ENCODE measurements at regions not wholly inside any gene's neighbourhood (a gene's known extent, or its start where the extent isn't known, plus 50 kb on each side); places are given as distances from the start of the nearest gene placed in this dataset.

GRCh38 chr5:96279801-96280542 lies 153.1 kb downstream of the PCSK1 start:
- DNase-seq (ENCODE audit: low read depth in 1 of 2, low spot score in 1 of 2) = no peak
- TF ChIP-seq POLR2AphosphoS5 (IDR thresholded peaks at IDR 0.05; ENCODE audit: low read depth) = no peak
- no peak for TF ChIP-seq GABPA (IDR thresholded peaks at IDR 0.05; ENCODE audit: low read depth)
- TF ChIP-seq, protein P1, sequence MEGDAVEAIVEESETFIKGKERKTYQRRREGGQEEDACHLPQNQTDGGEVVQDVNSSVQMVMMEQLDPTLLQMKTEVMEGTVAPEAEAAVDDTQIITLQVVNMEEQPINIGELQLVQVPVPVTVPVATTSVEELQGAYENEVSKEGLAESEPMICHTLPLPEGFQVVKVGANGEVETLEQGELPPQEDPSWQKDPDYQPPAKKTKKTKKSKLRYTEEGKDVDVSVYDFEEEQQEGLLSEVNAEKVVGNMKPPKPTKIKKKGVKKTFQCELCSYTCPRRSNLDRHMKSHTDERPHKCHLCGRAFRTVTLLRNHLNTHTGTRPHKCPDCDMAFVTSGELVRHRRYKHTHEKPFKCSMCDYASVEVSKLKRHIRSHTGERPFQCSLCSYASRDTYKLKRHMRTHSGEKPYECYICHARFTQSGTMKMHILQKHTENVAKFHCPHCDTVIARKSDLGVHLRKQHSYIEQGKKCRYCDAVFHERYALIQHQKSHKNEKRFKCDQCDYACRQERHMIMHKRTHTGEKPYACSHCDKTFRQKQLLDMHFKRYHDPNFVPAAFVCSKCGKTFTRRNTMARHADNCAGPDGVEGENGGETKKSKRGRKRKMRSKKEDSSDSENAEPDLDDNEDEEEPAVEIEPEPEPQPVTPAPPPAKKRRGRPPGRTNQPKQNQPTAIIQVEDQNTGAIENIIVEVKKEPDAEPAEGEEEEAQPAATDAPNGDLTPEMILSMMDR (IDR thresholded peaks at IDR 0.05; ENCODE audit: insufficient read depth, low read length) = no peak
- no peak for TF ChIP-seq SPI1 (IDR thresholded peaks at IDR 0.05; ENCODE audit: borderline replicate concordance, low read depth)
- no peak for TF ChIP-seq REST (IDR thresholded peaks at IDR 0.05; ENCODE audit: insufficient replicate concordance, low read depth)
- H3K4me3 ChIP-seq (replicated peaks; ENCODE audit: insufficient read depth, low read length) = no peak overlapping the region
- H3K27ac ChIP-seq (replicated peaks) = no peak overlapping the region
- no peaks in the 10 kb centered on the region for H3K27me3 ChIP-seq (ENCODE audit: insufficient read depth, poor library complexity, severe bottlenecking)

DNA sequence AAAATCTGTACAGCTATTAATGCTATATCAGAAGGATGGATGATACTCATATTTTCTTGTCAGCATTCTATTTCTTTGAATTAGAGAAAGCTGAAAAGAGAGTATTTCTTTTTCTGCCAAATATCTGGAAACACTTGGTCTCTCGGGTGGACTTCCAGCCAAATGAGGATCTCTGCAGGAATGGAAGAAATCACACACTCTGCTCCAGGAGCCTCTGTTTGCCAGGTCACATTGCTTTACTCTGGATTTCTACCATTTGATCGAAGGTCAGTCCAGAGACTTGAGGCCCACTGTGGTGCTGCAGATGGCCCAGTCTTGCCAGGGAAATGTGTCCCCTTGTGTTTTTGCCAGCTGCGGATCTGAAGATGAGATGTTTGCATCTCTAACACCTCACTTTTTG lies 154.1 kb downstream of the PCSK1 start:
- Histone ChIP-seq H3K27me3 (ENCODE audit: insufficient read depth, poor library complexity, severe bottlenecking) (no peaks in the 10 kb centered on the region), H3K4me3 (replicated peaks; ENCODE audit: insufficient read depth, low read length) (no peak overlapping the region), H3K27ac (replicated peaks) (no peak overlapping the region)
- DNase-seq (ENCODE audit: low read depth in 1 of 2, low spot score in 1 of 2) = no peak
- TF ChIP-seq, protein P1 (IDR thresholded peaks at IDR 0.05; ENCODE audit: insufficient read depth, low read length) = no peak

DNA sequence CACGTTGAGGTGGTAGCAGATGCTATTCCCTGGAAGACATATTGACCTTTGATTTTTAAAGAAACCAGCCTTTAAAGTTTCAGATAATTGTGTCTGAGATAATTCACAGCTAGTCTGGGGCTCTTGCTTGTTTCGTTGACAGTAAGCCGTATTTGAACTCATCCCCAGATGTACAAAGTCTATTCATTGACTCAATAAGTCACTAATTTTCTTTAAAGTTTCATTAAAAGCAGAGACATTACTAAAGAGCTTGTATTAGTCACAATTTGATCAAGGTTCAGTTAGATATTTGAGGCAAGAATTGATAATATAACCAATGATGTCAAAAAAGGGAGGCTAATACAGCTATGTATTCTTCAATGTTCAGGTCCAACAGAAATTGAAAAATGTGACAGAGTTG lies 158.0 kb downstream of the PCSK1 start:
- Histone ChIP-seq H3K27me3 (ENCODE audit: insufficient read depth, poor library complexity, severe bottlenecking) (no peaks in the 10 kb centered on the region), H3K27ac (replicated peaks) (no peak overlapping the region), H3K4me3 (replicated peaks; ENCODE audit: insufficient read depth, low read length) (no peak overlapping the region)
- TF ChIP-seq SPI1 (IDR thresholded peaks at IDR 0.05; ENCODE audit: borderline replicate concordance, low read depth) = no peak
- TF ChIP-seq, protein P1 (IDR thresholded peaks at IDR 0.05; ENCODE audit: insufficient read depth, low read length) = no peak
- TF ChIP-seq REST (IDR thresholded peaks at IDR 0.05; ENCODE audit: insufficient replicate concordance, low read depth) = no peak
- TF ChIP-seq POLR2AphosphoS5 (IDR thresholded peaks at IDR 0.05; ENCODE audit: low read depth) = no peak
- no peak for TF ChIP-seq GABPA (IDR thresholded peaks at IDR 0.05; ENCODE audit: low read depth)
- no peak for DNase-seq (ENCODE audit: low read depth in 1 of 2, low spot score in 1 of 2)

GRCh38 chr5:96265487-96265886 lies 167.6 kb downstream of the PCSK1 start:
- H3K27me3 ChIP-seq (ENCODE audit: insufficient read depth, poor library complexity, severe bottlenecking) = no peaks in the 10 kb centered on the region
- DNase-seq (ENCODE audit: low read depth in 1 of 2, low spot score in 1 of 2) = no peak
- no peak overlapping the region for H3K27ac ChIP-seq (replicated peaks)
- no peak overlapping the region for H3K4me3 ChIP-seq (replicated peaks; ENCODE audit: insufficient read depth, low read length)
- TF ChIP-seq GABPA (IDR thresholded peaks at IDR 0.05; ENCODE audit: low read depth) (no peak), REST (IDR thresholded peaks at IDR 0.05; ENCODE audit: insufficient replicate concordance, low read depth) (no peak)
- TF ChIP-seq, protein P1 (IDR thresholded peaks at IDR 0.05; ENCODE audit: insufficient read depth, low read length) = no peak
